ENCODE measurements at regions not wholly inside any gene's neighbourhood (a gene's known extent, or its start where the extent isn't known, plus 50 kb on each side); places are given as distances from the start of the nearest gene placed in this dataset.

DNA sequence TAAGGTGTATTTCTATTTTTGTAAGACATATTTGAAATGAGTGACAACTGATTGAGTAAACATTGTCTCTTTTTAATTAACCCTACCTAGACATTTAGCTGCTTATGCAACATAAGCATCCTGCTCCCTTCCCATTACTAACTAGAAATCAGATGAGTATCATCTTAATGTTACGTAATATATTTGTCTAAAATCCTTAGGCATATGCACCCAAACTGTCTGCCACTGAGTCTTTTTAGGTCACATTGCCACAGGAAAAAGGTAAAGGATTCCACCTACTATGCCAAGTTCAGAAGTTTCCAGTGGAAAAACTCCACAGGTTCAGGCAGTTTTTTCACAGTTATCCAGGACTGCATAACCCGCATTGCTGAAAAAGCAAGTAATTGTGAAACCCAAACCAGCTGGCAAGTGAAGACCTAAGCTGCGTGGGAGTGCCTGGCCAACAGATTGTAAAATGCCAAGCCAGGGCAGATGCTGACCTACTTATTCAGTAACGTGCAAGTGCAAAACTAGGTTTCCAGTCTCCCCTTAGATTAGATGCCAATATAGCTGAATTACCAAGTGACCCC, 983.7 kb downstream of the GATA3 start:
- Histone ChIP-seq H3F3A (ENCODE audit: control insufficient read depth, insufficient read depth) (no peaks in the 10 kb centered on the region), H3K36me3 (ENCODE audit: control insufficient read depth, low read length) (no peaks in the 10 kb centered on the region), H4K20me1 (ENCODE audit: control insufficient read depth, insufficient read depth, low read depth, low read length) (no peaks in the 10 kb centered on the region), H3K27me3 (ENCODE audit: control insufficient read depth, low read length) (no peaks in the 10 kb centered on the region), H3K9me2 (replicated peaks; ENCODE audit: control insufficient read depth, low read length) (no peaks in the 10 kb centered on the region), H3K9me3 (ENCODE audit: control insufficient read depth, insufficient read depth, low read length) (no peaks in the 10 kb centered on the region), H3K27ac (ENCODE audit: low read depth, low read length) (no peak overlapping the region), H3K79me2 (ENCODE audit: control insufficient read depth, low read length) (no peaks in the 10 kb centered on the region), H3K4me2 (ENCODE audit: low read length) (no peak overlapping the region), H3K4me1 (ENCODE audit: control insufficient read depth, low read length) (no peaks in the 10 kb centered on the region), H3K4me3 (ENCODE audit: low read length) (no peak overlapping the region)
- TF ChIP-seq, protein P1, sequence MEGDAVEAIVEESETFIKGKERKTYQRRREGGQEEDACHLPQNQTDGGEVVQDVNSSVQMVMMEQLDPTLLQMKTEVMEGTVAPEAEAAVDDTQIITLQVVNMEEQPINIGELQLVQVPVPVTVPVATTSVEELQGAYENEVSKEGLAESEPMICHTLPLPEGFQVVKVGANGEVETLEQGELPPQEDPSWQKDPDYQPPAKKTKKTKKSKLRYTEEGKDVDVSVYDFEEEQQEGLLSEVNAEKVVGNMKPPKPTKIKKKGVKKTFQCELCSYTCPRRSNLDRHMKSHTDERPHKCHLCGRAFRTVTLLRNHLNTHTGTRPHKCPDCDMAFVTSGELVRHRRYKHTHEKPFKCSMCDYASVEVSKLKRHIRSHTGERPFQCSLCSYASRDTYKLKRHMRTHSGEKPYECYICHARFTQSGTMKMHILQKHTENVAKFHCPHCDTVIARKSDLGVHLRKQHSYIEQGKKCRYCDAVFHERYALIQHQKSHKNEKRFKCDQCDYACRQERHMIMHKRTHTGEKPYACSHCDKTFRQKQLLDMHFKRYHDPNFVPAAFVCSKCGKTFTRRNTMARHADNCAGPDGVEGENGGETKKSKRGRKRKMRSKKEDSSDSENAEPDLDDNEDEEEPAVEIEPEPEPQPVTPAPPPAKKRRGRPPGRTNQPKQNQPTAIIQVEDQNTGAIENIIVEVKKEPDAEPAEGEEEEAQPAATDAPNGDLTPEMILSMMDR (IDR thresholded peaks at IDR 0.05; ENCODE audit: low read depth, low read length, poor library complexity, severe bottlenecking), result no peak
- no peak for TF ChIP-seq EZH2phosphoT487 (IDR thresholded peaks at IDR 0.05; ENCODE audit: borderline replicate concordance, low read length)

DNA sequence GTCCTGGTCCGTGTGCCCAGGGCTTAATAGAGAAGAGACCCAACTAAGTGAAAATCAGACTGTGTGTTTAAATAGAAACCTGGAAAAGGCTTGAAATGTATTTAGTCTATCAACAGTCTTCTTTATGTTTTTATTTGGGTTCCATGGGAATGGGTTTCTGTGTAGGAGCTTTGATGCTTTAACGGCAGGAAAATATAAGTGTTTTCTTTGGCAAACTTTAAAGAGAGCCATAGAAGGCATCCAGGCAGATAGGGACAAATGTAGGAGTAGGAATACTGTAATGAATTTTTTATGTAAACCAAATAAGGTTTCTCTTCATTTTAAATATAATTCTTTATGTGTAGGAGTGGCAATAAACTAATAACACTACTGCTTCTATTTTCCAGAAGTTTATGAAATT, 989.0 kb downstream of the GATA3 start:
- no peaks in the 10 kb centered on the region for H3F3A ChIP-seq (ENCODE audit: control insufficient read depth, insufficient read depth)
- H3K36me3 ChIP-seq (ENCODE audit: control insufficient read depth, low read length), result no peaks in the 10 kb centered on the region
- H3K4me3 ChIP-seq (ENCODE audit: low read length), result no peak overlapping the region
- H3K4me2 ChIP-seq (ENCODE audit: low read length), result no peak overlapping the region
- no peaks in the 10 kb centered on the region for H3K9me3 ChIP-seq (ENCODE audit: control insufficient read depth, insufficient read depth, low read length)
- no peaks in the 10 kb centered on the region for H4K20me1 ChIP-seq (ENCODE audit: control insufficient read depth, insufficient read depth, low read depth, low read length)
- H3K27ac ChIP-seq (ENCODE audit: low read depth, low read length), result no peak overlapping the region
- TF ChIP-seq EZH2phosphoT487 (IDR thresholded peaks at IDR 0.05; ENCODE audit: borderline replicate concordance, low read length), result no peak
- TF ChIP-seq, protein P1 (IDR thresholded peaks at IDR 0.05; ENCODE audit: low read depth, low read length, poor library complexity, severe bottlenecking), result no peak
- H3K27me3 ChIP-seq (ENCODE audit: control insufficient read depth, low read length), result no peaks in the 10 kb centered on the region
- H3K4me1 ChIP-seq (ENCODE audit: control insufficient read depth, low read length), result no peaks in the 10 kb centered on the region
- no peaks in the 10 kb centered on the region for H3K9me2 ChIP-seq (replicated peaks; ENCODE audit: control insufficient read depth, low read length)
- H3K79me2 ChIP-seq (ENCODE audit: control insufficient read depth, low read length), result no peaks in the 10 kb centered on the region

DNA sequence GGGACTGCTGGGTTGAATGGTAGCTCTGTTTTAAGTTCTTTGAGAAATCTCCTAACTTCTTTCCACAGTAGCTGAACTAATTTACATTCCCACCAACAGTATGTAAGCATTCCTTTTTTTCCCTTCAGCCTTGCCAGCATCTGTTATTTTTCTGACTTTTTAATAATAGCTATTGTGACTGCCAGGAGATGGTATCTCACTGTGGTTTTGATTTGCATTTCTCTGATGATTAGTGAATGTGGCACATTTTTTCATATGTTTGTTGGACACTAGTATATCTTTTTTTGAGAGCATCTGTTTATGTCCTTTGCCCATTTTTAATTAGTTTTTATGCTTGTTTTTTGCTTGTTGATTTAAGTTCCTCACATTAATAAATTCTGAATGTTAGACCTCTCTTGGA, 990.8 kb downstream of the GATA3 start:
- Histone ChIP-seq H3K27ac (ENCODE audit: low read depth, low read length) (no peak overlapping the region), H3K79me2 (ENCODE audit: control insufficient read depth, low read length) (no peaks in the 10 kb centered on the region), H4K20me1 (ENCODE audit: control insufficient read depth, insufficient read depth, low read depth, low read length) (no peaks in the 10 kb centered on the region), H3K27me3 (ENCODE audit: control insufficient read depth, low read length) (no peaks in the 10 kb centered on the region), H3K4me2 (ENCODE audit: low read length) (no peak overlapping the region), H3K9me3 (ENCODE audit: control insufficient read depth, insufficient read depth, low read length) (no peaks in the 10 kb centered on the region), H3K36me3 (ENCODE audit: control insufficient read depth, low read length) (no peaks in the 10 kb centered on the region), H3K4me1 (ENCODE audit: control insufficient read depth, low read length) (no peaks in the 10 kb centered on the region), H3K9me2 (replicated peaks; ENCODE audit: control insufficient read depth, low read length) (no peaks in the 10 kb centered on the region), H3K4me3 (ENCODE audit: low read length) (no peak overlapping the region), H3F3A (ENCODE audit: control insufficient read depth, insufficient read depth) (no peaks in the 10 kb centered on the region)
- TF ChIP-seq, protein P1 (IDR thresholded peaks at IDR 0.05; ENCODE audit: low read depth, low read length, poor library complexity, severe bottlenecking), result no peak
- TF ChIP-seq EZH2phosphoT487 (IDR thresholded peaks at IDR 0.05; ENCODE audit: borderline replicate concordance, low read length), result no peak

Measured in DOHH2 (cell line).